NB4 (cell line): ENCODE measurements at regions not wholly inside any gene's neighbourhood (a gene's known extent, or its start where the extent isn't known, plus 50 kb on each side); places are given as distances from the start of the nearest gene placed in this dataset.

Source experiments
- DNase-seq: peaks from one replicate; pipeline ENCODE4 v3.0.0; 2010; ENCODE audit warnings: low read depth
- H3K4me3 ChIP-seq: one replicate; pipeline ENCODE4 v1.5.1; 2011; ENCODE audit warnings: mild to moderate bottlenecking, low read depth, low read length, moderate library complexity
- CTCF ChIP-seq: IDR thresholded peaks from one replicate; pipeline ENCODE4 v1.5.1; 2012; ENCODE audit warnings: low read depth, low read length
- MAX ChIP-seq: IDR thresholded peaks from 2 replicates; pipeline ENCODE4 v1.6.1; 2011; ENCODE audit warnings: low read depth, low read length
- MYC ChIP-seq: IDR thresholded peaks from 2 replicates; pipeline ENCODE4 v1.6.1; 2011; ENCODE audit warnings: low read depth, low read length
- POLR2A ChIP-seq: IDR thresholded peaks from 2 replicates; pipeline ENCODE4 v1.6.1; 2011; ENCODE audit warnings: mild to moderate bottlenecking; ENCODE audit not compliant: insufficient read length; ENCODE audit errors: extremely low read depth

- no peak for DNase-seq
- no peak overlapping the region for H3K4me3 ChIP-seq
- TF ChIP-seq POLR2A (no peak), MAX (no peak), MYC (no peak), CTCF (no peak)
These were observed 408.4 kb downstream of the ETV1 start for GRCh38 chr7:13581097-13581496.

- no peak overlapping the region for H3K4me3 ChIP-seq
- TF ChIP-seq POLR2A, result no peak
- no peak for TF ChIP-seq CTCF
- no peak for TF ChIP-seq MAX
- no peak for TF ChIP-seq MYC
- no peak for DNase-seq
These were observed 395.6 kb downstream of the ETV1 start for GRCh38 chr7:13593854-13594253.

GRCh38 chr7:13602036-13602435 is 387.4 kb downstream of the ETV1 start:
- TF ChIP-seq MYC (no peak), MAX (no peak), CTCF (no peak), POLR2A (no peak)

GRCh38 chr7:13603016-13603415 is 386.4 kb downstream of the ETV1 start:
- DNase-seq, result no peak
- TF ChIP-seq POLR2A (no peak), MYC (no peak), CTCF (no peak), MAX (no peak)
- H3K4me3 ChIP-seq, result no peak overlapping the region

More at GRCh38 chr7:13602036-13602435, 387.4 kb downstream of the ETV1 start:
- DNase-seq, result no peak
- no peak overlapping the region for H3K4me3 ChIP-seq

- H3K4me3 ChIP-seq, result no peak overlapping the region
- DNase-seq, result no peak
- TF ChIP-seq CTCF (no peak), MAX (no peak), MYC (no peak), POLR2A (no peak)
These were observed 385.8 kb downstream of the ETV1 start for GRCh38 chr7:13603661-13604060.

- H3K4me3 ChIP-seq, result no peak overlapping the region
- no peak for TF ChIP-seq POLR2A
- no peak for TF ChIP-seq MYC
- no peak for TF ChIP-seq CTCF
- no peak for TF ChIP-seq MAX
- no peak for DNase-seq
These were observed 385.3 kb downstream of the ETV1 start for GRCh38 chr7:13604178-13604577.
